H9 (cell line): ENCODE measurements at regions not wholly inside any gene's neighbourhood (a gene's known extent, or its start where the extent isn't known, plus 50 kb on each side); places are given as distances from the start of the nearest gene placed in this dataset.

Experiments used
- DNase-seq: peaks from one replicate; pipeline ENCODE4 v3.0.0-alpha.2; 2017
- H2AFZ ChIP-seq: one replicate; pipeline ENCODE4 v1.6.1; 2013; ENCODE audit warnings: mild to moderate bottlenecking, low read length, control low read depth, moderate library complexity
- H2AK5ac ChIP-seq: 2 replicates; pipeline ENCODE4 v1.6.1; 2013; ENCODE audit warnings: low read length, control low read depth, mixed read lengths; ENCODE audit not compliant: insufficient read length
- H2BK120ac ChIP-seq: one replicate; pipeline ENCODE4 v1.6.1; 2013; ENCODE audit warnings: low read depth, mild to moderate bottlenecking, low read length, control low read depth, inconsistent platforms; ENCODE audit not compliant: poor library complexity, severe bottlenecking
- H2BK12ac ChIP-seq: 2 replicates; pipeline ENCODE4 v1.6.1; 2013; ENCODE audit warnings: low read length, control low read depth, mixed read lengths, low read depth; ENCODE audit not compliant: insufficient read length
- H2BK15ac ChIP-seq: 2 replicates; pipeline ENCODE4 v1.6.1; 2013; ENCODE audit warnings: low read depth, low read length, control low read depth
- H2BK20ac ChIP-seq: one replicate; pipeline ENCODE4 v1.6.1; 2013; ENCODE audit warnings: low read depth, mild to moderate bottlenecking, low read length, control low read depth, inconsistent platforms; ENCODE audit not compliant: poor library complexity, severe bottlenecking
- H2BK5ac ChIP-seq: 2 replicates; pipeline ENCODE4 v1.6.1; 2013; ENCODE audit warnings: low read length, control low read depth, mixed read lengths; ENCODE audit not compliant: insufficient read length
- H3K14ac ChIP-seq: 2 replicates; pipeline ENCODE4 v1.6.1; 2013; ENCODE audit warnings: low read length, control low read depth; ENCODE audit not compliant: insufficient read depth
- H3K18ac ChIP-seq: 2 replicates; pipeline ENCODE4 v1.6.1; 2013; ENCODE audit warnings: low read depth, mild to moderate bottlenecking, mixed read lengths, low read length, control low read depth; ENCODE audit not compliant: insufficient read length
- H3K23ac ChIP-seq: 2 replicates; pipeline ENCODE4 v1.6.1; 2013; ENCODE audit warnings: low read length, control low read depth, mixed read lengths, low read depth; ENCODE audit not compliant: insufficient read length
- H3K23me2 ChIP-seq: 2 replicates; pipeline ENCODE4 v1.6.1; 2013; ENCODE audit warnings: low read depth, mild to moderate bottlenecking, mixed read lengths, low read length, control low read depth; ENCODE audit not compliant: insufficient read length, poor library complexity, severe bottlenecking
- H3K27ac ChIP-seq: 2 replicates; pipeline ENCODE4 v1.5.1; 2013; ENCODE audit warnings: low read length, control low read depth, mixed read lengths, low read depth; ENCODE audit not compliant: insufficient read length
- H3K27me3 ChIP-seq: 2 replicates; pipeline ENCODE4 v1.6.1; 2013; ENCODE audit warnings: low read length, control low read depth, inconsistent platforms; ENCODE audit not compliant: insufficient read depth
- H3K4ac ChIP-seq: 2 replicates; pipeline ENCODE4 v1.6.1; 2013; ENCODE audit warnings: low read depth, mild to moderate bottlenecking, control low read depth, inconsistent platforms, low read length, moderate library complexity
- H3K4me1 ChIP-seq: 2 replicates; pipeline ENCODE4 v1.6.1; 2013; ENCODE audit warnings: low read length, control low read depth, inconsistent platforms; ENCODE audit not compliant: insufficient read depth
- H3K4me2 ChIP-seq: 2 replicates; pipeline ENCODE4 v1.6.1; 2013; ENCODE audit warnings: low read length, control low read depth, mixed read lengths; ENCODE audit not compliant: insufficient read length, insufficient read depth
- H3K56ac ChIP-seq: 2 replicates; pipeline ENCODE4 v1.6.1; 2013; ENCODE audit warnings: low read depth, mild to moderate bottlenecking, mixed read lengths, low read length, control low read depth; ENCODE audit not compliant: insufficient read length
- H3K79me1 ChIP-seq: 2 replicates; pipeline ENCODE4 v1.6.1; 2013; ENCODE audit warnings: low read depth, mild to moderate bottlenecking, moderate library complexity, low read length, control low read depth, inconsistent platforms; ENCODE audit not compliant: insufficient read depth, poor library complexity, severe bottlenecking
- H3K79me2 ChIP-seq: 2 replicates; pipeline ENCODE4 v1.6.1; 2013; ENCODE audit warnings: low read length, control low read depth, inconsistent platforms; ENCODE audit not compliant: insufficient read depth
- H3K9ac ChIP-seq: 2 replicates; pipeline ENCODE4 v1.6.1; 2013; ENCODE audit warnings: low read length, control low read depth, mixed read lengths; ENCODE audit not compliant: insufficient read length; ENCODE audit errors: extremely low read depth
- H3K9me3 ChIP-seq: one replicate; pipeline ENCODE4 v1.6.1; 2013; ENCODE audit warnings: low read depth, low read length, inconsistent platforms; ENCODE audit not compliant: control insufficient read depth
- H3T11ph ChIP-seq: one replicate; pipeline ENCODE4 v1.6.1; 2013; ENCODE audit warnings: mild to moderate bottlenecking, low read length, control low read depth, inconsistent platforms
- H4K20me1 ChIP-seq: one replicate; pipeline ENCODE4 v1.6.1; 2013; ENCODE audit not compliant: control insufficient read depth, insufficient read length, insufficient read depth
- H4K5ac ChIP-seq: 2 replicates; pipeline ENCODE4 v1.6.1; 2013; ENCODE audit warnings: low read depth, mild to moderate bottlenecking, mixed read lengths, low read length, control low read depth; ENCODE audit not compliant: insufficient read length
- H4K8ac ChIP-seq: replicated peaks from 2 replicates; pipeline ENCODE4 v1.6.1; 2013; ENCODE audit warnings: low read length, control low read depth, mixed read lengths, low read depth; ENCODE audit not compliant: insufficient read length
- H4K91ac ChIP-seq: 2 replicates; pipeline ENCODE4 v1.6.1; 2013; ENCODE audit warnings: low read depth, mild to moderate bottlenecking, moderate library complexity, mixed read lengths, low read length, control low read depth; ENCODE audit not compliant: insufficient read length
- H3K27ac Mint-ChIP-seq, 3 experiments: 2 replicates in 2 of 3; 3 replicates in 1 of 3; pipeline ENCODE4 v1.8.0; 2020 to 2021; ENCODE audit warnings: mixed read lengths in 3 of 3, mild to moderate bottlenecking in 1 of 3, moderate library complexity in 1 of 3
- H3K27me3 Mint-ChIP-seq: 2 replicates; pipeline ENCODE4 v1.8.0; 2021; ENCODE audit warnings: low read depth, mild to moderate bottlenecking, moderate library complexity, mixed read lengths
- H3K36me3 Mint-ChIP-seq, 3 experiments: 2 replicates in 2 of 3; 3 replicates in 1 of 3; pipeline ENCODE4 v1.8.0; 2020 to 2021; ENCODE audit warnings: low read depth in 3 of 3, mixed read lengths in 3 of 3; ENCODE audit not compliant: insufficient read depth in 1 of 3
- H3K4me1 Mint-ChIP-seq, 2 experiments: 2 replicates each; pipeline ENCODE4 v1.8.0; 2020; ENCODE audit warnings: mixed read lengths in 2 of 2
- H3K4me3 Mint-ChIP-seq, 2 experiments: 2 replicates in 1 of 2; 3 replicates in 1 of 2; pipeline ENCODE4 v1.8.0; 2020 to 2021; ENCODE audit warnings: mild to moderate bottlenecking in 2 of 2, mixed read lengths in 2 of 2, moderate library complexity in 1 of 2
- H3K9me3 Mint-ChIP-seq, 2 experiments: 2 replicates in 1 of 2; 3 replicates in 1 of 2; pipeline ENCODE4 v1.8.0; 2020; ENCODE audit warnings: mild to moderate bottlenecking in 2 of 2, mixed read lengths in 2 of 2, moderate library complexity in 1 of 2
- CTCF ChIP-seq: fragments of 200-600 bp; sonication (generic); conservative IDR thresholded peaks from 3 replicates; pipeline ENCODE4 v1.8.0; 2021; ENCODE audit warnings: antibody characterized with exemption, mild to moderate bottlenecking
- WGBS: extraction: QIAGEN DNeasy Blood & Tissue Kit; methylation state at CpG from one replicate; pipeline ENCODE4 v1.1.7; 2013; ENCODE audit warnings: missing lambda C conversion rate, low lambda C conversion rate, mixed read lengths; ENCODE audit not compliant: insufficient read length; ENCODE audit errors: extremely low coverage; 5-methylcytosine and 5-hydroxymethylcytosine counted together

- Histone ChIP-seq H2BK15ac (no peak overlapping the region), H3K9me3 (no peaks in the 10 kb centered on the region), H3K14ac (no peak overlapping the region), H2BK5ac (no peak overlapping the region), H4K20me1 (no peaks in the 10 kb centered on the region), H3K79me2 (no peaks in the 10 kb centered on the region), H3K23me2 (no peaks in the 10 kb centered on the region), H3K4me1 (no peaks in the 10 kb centered on the region), H3K56ac (no peak overlapping the region), H4K5ac (no peak overlapping the region), H3K9ac (no peak overlapping the region), H3K27me3 (no peaks in the 10 kb centered on the region), H2BK20ac (no peak overlapping the region), H2BK12ac (no peak overlapping the region), H3K79me1 (no peaks in the 10 kb centered on the region), H3T11ph (no peak overlapping the region), H2AFZ (no peak overlapping the region), H3K27ac (no peak overlapping the region), H4K91ac (no peak overlapping the region), H3K18ac (no peak overlapping the region), H3K4me2 (no peak overlapping the region), H3K4ac (no peak overlapping the region), H2BK120ac (no peak overlapping the region), H3K23ac (no peak overlapping the region), H2AK5ac (no peak overlapping the region), H4K8ac (no peak overlapping the region)
- peaks cover 4 to 8% of the 10 kb centered on the region in 2 experiments; a peak in 3 of 5 replicates for H3K9me3 Mint-ChIP-seq
- WGBS = no CpG with 5 or more reads among the region's 1 CpG
- H3K4me1 Mint-ChIP-seq = peaks cover 13 to 17% of the 10 kb centered on the region in 2 experiments
- no peak overlapping the region for H3K4me3 Mint-ChIP-seq
- DNase-seq = no peak
- no peak for TF ChIP-seq CTCF
- peaks cover 6% of the 10 kb centered on the region; the same call in 1 of the 2 replicates for H3K27me3 Mint-ChIP-seq
- H3K36me3 Mint-ChIP-seq = peaks cover 0 to 7% (median 3%) of the 10 kb centered on the region in 3 experiments; a peak in 5 of 7 replicates
- H3K27ac Mint-ChIP-seq = no peak overlapping the region
Measured at GRCh38 chr2:65727381-65727780, 295.0 kb upstream of the SPRED2 start.
